Choroid plexus epithelial cell (primary cell): ENCODE measurements at regions not wholly inside any gene's neighbourhood (a gene's known extent, or its start where the extent isn't known, plus 50 kb on each side); places are given as distances from the start of the nearest gene placed in this dataset.

Source experiments
- DNase-seq: peaks from one replicate; pipeline ENCODE4 v3.0.0-alpha.2; 2010; ENCODE audit warnings: low read depth
- H3K4me3 ChIP-seq: 2 replicates; pipeline ENCODE4 v1.5.1; 2011; ENCODE audit warnings: low read depth, mild to moderate bottlenecking, control low read depth, low read length, moderate library complexity
- CTCF ChIP-seq: conservative IDR thresholded peaks from 2 replicates; pipeline ENCODE4 v1.5.1; 2011; ENCODE audit warnings: low read depth, mild to moderate bottlenecking, control low read depth, inconsistent platforms, low read length, moderate library complexity

- H3K4me3 ChIP-seq = no peak overlapping the region
- no peak for TF ChIP-seq CTCF
- DNase-seq = peak; percentile 1
Measured at GRCh38 chr10:84991301-84991700, 662.9 kb downstream of the CCSER2 start.

- no peak for DNase-seq
- TF ChIP-seq CTCF = no peak
- no peak overlapping the region for H3K4me3 ChIP-seq
Measured at GRCh38 chr10:84993251-84994035, 665.1 kb downstream of the CCSER2 start.

DNA sequence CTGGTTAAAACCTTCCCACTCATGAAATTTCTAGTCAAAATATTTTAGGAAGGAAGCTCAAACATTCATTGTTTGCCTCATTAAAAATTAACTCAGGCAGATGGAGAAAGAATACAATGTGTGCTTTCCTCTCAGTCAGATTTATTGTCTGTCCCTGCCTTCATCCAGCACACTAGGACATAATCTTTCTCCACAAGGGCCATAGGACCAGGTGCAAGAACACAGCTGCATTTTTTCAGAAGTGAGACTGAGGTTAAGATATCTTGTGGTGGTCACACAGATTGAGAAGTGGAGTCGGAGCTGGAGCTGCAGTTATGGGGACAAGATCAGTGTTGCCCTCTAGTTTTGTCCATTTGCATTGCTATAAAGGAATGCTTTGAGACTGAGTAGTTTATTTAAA lies 666.3 kb downstream of the CCSER2 start:
- no peak for TF ChIP-seq CTCF
- H3K4me3 ChIP-seq = no peak overlapping the region
- no peak for DNase-seq

DNA sequence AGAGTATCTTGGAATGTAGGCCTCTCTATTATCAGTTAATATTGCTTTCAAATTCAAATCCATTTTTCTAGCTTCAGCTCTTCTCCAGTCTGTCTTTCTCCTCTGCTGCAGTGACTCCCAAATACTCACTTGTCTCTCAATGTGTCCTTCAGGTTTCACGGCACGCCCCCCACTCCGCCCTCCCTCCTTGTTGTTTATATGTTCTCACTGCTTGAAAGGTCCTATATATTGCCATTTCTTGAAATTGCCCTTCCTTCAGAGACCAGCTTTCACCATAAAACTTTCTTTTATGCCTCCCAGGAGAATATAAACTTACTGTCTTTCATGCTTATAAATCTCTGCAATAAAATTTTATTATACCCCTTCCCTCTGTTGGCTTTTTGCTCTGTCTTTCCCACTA lies 668.2 kb downstream of the CCSER2 start:
- H3K4me3 ChIP-seq = no peak overlapping the region
- DNase-seq = no peak
- TF ChIP-seq CTCF = no peak

GRCh38 chr10:84997870-84998269 lies 669.5 kb downstream of the CCSER2 start:
- DNase-seq = no peak
- H3K4me3 ChIP-seq = no peak overlapping the region
- no peak for TF ChIP-seq CTCF

DNA sequence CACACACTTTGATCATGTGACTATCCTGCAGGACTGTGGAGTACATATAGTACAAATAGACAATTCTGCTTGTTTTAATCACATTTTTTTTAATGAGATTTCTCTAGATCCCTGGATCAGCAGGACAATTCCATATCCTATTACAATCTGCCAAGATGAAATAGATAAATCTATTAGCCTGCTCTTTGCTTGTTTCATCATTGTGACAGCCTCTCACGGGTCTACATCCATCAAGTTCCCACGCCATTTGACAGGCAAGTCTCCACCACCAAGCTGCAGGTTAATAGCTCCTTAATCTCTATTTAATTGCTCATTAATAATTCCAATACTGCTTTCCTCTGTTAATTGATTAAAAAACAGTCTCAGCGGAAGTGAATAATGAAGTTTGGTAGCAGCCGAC lies 671.5 kb downstream of the CCSER2 start:
- no peak for TF ChIP-seq CTCF

DNA sequence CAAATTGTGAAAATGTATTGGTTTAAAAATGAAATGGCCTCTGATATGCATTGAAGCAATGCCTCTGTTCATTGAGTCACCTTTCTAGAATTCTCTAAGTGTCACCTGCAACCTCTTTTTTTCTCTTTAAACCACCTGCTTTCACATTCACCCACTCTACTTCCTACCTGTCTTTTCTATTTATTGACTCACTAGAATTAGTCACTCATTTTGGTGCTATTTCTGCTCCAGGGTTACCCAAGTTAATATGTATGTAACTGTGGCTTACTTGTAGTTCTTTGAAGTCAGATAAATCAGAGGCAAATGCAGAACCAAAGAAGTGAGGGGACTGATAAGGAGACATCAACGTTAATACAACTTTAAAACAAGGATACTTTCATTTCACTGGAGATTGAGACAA lies 674.7 kb downstream of the CCSER2 start:
- no peak overlapping the region for H3K4me3 ChIP-seq
- no peak for TF ChIP-seq CTCF
- DNase-seq = no peak

More for the DNA sequence above, 671.5 kb downstream of the CCSER2 start:
- no peak for DNase-seq
- no peak overlapping the region for H3K4me3 ChIP-seq
